ENCODE measurements at regions not wholly inside any gene's neighbourhood (a gene's known extent, or its start where the extent isn't known, plus 50 kb on each side); places are given as distances from the start of the nearest gene placed in this dataset.
A peak's percentile ranks its signal among the peaks of the same experiment; 100 is the strongest.

GRCh38 chr12:61487728-61488127 lies 772.5 kb upstream of the USP15 start:
- Histone ChIP-seq H2BK12ac (ENCODE audit: low read depth, low read length) (no peak overlapping the region), H4K20me1 (replicated peaks in 1 of 2; ENCODE audit: control insufficient read depth in 1 of 2, insufficient read depth in 2 of 2, low read length in 2 of 2) (no peaks in the 10 kb centered on the region), H3K36me3 (ENCODE audit: control insufficient read depth in 2 of 4, insufficient read depth in 4 of 4, low read length in 3 of 4) (no peaks in the 10 kb centered on the region), H3K56ac (replicated peaks; ENCODE audit: insufficient read length, low read depth, low read length) (no peak overlapping the region), H2BK20ac (ENCODE audit: low read length) (no peak overlapping the region), H4K5ac (ENCODE audit: insufficient read length, low read depth, low read length) (no peak overlapping the region), H3K14ac (ENCODE audit: insufficient read length) (no peak overlapping the region), H3K4ac (replicated peaks; ENCODE audit: insufficient read length, low read depth, low read length) (no peak overlapping the region), H3K4me1 (replicated peaks in 1 of 4; ENCODE audit: control insufficient read depth in 3 of 4, insufficient read depth in 4 of 4, low read length in 3 of 4) (no peaks in the 10 kb centered on the region), H2AK5ac (ENCODE audit: low read depth, low read length) (no peak overlapping the region), H3K4me3 (ENCODE audit: extremely low read depth in 1 of 4, insufficient read depth in 2 of 4, low read depth in 3 of 4, low read length in 4 of 4) (no peak overlapping the region), H3K18ac (ENCODE audit: extremely low read depth, low read length) (no peak overlapping the region), H2BK15ac (ENCODE audit: low read length) (no peak overlapping the region), H3K27ac (ENCODE audit: low read depth, low read length) (no peak overlapping the region), H3K79me1 (ENCODE audit: low read depth, low read length) (no peaks in the 10 kb centered on the region), H3K4me2 (ENCODE audit: insufficient read depth in 1 of 2, low read depth in 2 of 2, low read length in 2 of 2) (no peak overlapping the region), H2BK120ac (replicated peaks; ENCODE audit: low read depth, low read length) (no peak overlapping the region), H3K9ac (replicated peaks in 1 of 4; ENCODE audit: extremely low read depth in 1 of 4, low read depth in 3 of 4, low read length in 3 of 4) (peak overlapping the region in 1 of 4 experiments; percentile 9; a peak in 1 of 7 replicates), H4K91ac (replicated peaks; ENCODE audit: insufficient read length, low read length) (no peak overlapping the region), H4K8ac (ENCODE audit: extremely low read depth, insufficient read depth, low read length) (no peak overlapping the region), H3K9me3 (ENCODE audit: insufficient read depth in 2 of 2, low read depth in 1 of 2, low read length in 1 of 2) (no peaks in the 10 kb centered on the region), H3K79me2 (ENCODE audit: control insufficient read depth in 1 of 2, insufficient read depth in 2 of 2, low read length in 2 of 2) (no peaks in the 10 kb centered on the region), H2BK5ac (ENCODE audit: low read depth, low read length) (no peak overlapping the region), H3K23me2 (ENCODE audit: low read depth, low read length) (no peaks in the 10 kb centered on the region), H3K23ac (ENCODE audit: insufficient read length) (no peak overlapping the region), H2AFZ (ENCODE audit: low read length) (no peak overlapping the region), H3K27me3 (replicated peaks in 1 of 4; ENCODE audit: control insufficient read depth in 3 of 4, extremely low read depth in 1 of 4, insufficient read depth in 3 of 4, low read length in 3 of 4) (no peaks in the 10 kb centered on the region)
- ChIA-PET POLR2A (ENCODE audit: partially characterized antibody) (no interaction called here), CTCF (ENCODE audit: partially characterized antibody) (no interaction called here)
- TF ChIP-seq CEBPB (IDR thresholded peaks at IDR 0.05; ENCODE audit: low read depth, low read length), result no peak
- TF ChIP-seq RAD21 (IDR thresholded peaks at IDR 0.05 in 1 of 2, conservative IDR thresholded peaks at IDR 0.05 in 1 of 2; ENCODE audit: low read depth in 2 of 2, low read length in 2 of 2), result peak; percentile 42 to 46; a peak in 3 of 4 replicates
- TF ChIP-seq JUND (IDR thresholded peaks at IDR 0.05; ENCODE audit: low read length), result no peak
- TF ChIP-seq SRF (IDR thresholded peaks at IDR 0.05; ENCODE audit: low read depth, low read length), result no peak
- no peak for TF ChIP-seq YY1 (IDR thresholded peaks at IDR 0.05; ENCODE audit: low read depth, low read length)
- DNase-seq (ENCODE audit: low read depth in 1 of 2, low spot score in 2 of 2), result no peak
- no peak for FAIRE-seq
